Nephron progenitor cell (in vitro differentiated cells): ENCODE measurements at regions not wholly inside any gene's neighbourhood (a gene's known extent, or its start where the extent isn't known, plus 50 kb on each side); places are given as distances from the start of the nearest gene placed in this dataset.

ENCODE experiments used
- DNase-seq: peaks from one replicate; pipeline ENCODE4 v3.0.0; 2021
- H3K27ac Mint-ChIP-seq: 2 replicates; pipeline ENCODE4 v1.8.0; 2021; ENCODE audit warnings: mild to moderate bottlenecking, moderate library complexity, mixed read lengths
- H3K27me3 Mint-ChIP-seq: 2 replicates; pipeline ENCODE4 v1.8.0; 2021; ENCODE audit warnings: mild to moderate bottlenecking, low read depth, mixed read lengths; ENCODE audit not compliant: poor library complexity
- H3K36me3 Mint-ChIP-seq: 2 replicates; pipeline ENCODE4 v1.8.0; 2021; ENCODE audit warnings: low read depth, mixed read lengths
- H3K4me1 Mint-ChIP-seq: 2 replicates; pipeline ENCODE4 v1.8.0; 2021; ENCODE audit warnings: mixed read lengths
- H3K4me3 Mint-ChIP-seq: 2 replicates; pipeline ENCODE4 v1.8.0; 2021; ENCODE audit warnings: mild to moderate bottlenecking, moderate library complexity, mixed read lengths
- H3K9me3 Mint-ChIP-seq: 2 replicates; pipeline ENCODE4 v1.8.0; 2021; ENCODE audit warnings: mild to moderate bottlenecking, moderate library complexity, mixed read lengths
- CTCF ChIP-seq: fragments of 200-600 bp; sonication (generic); IDR thresholded peaks from 2 replicates; pipeline ENCODE4 v1.5.0; 2021; ENCODE audit warnings: antibody characterized with exemption

GRCh38 chr12:126389961-126390360 lies 1324.7 kb downstream of the AACS start:
- Mint-ChIP-seq H3K27me3 (no peaks in the 10 kb centered on the region), H3K9me3 (no peaks in the 10 kb centered on the region), H3K4me1 (peaks cover 11% of the 10 kb centered on the region), H3K36me3 (no peaks in the 10 kb centered on the region), H3K4me3 (no peak overlapping the region), H3K27ac (peak overlapping the region; percentile 78)
- TF ChIP-seq CTCF: no peak
- DNase-seq: no peak

DNA sequence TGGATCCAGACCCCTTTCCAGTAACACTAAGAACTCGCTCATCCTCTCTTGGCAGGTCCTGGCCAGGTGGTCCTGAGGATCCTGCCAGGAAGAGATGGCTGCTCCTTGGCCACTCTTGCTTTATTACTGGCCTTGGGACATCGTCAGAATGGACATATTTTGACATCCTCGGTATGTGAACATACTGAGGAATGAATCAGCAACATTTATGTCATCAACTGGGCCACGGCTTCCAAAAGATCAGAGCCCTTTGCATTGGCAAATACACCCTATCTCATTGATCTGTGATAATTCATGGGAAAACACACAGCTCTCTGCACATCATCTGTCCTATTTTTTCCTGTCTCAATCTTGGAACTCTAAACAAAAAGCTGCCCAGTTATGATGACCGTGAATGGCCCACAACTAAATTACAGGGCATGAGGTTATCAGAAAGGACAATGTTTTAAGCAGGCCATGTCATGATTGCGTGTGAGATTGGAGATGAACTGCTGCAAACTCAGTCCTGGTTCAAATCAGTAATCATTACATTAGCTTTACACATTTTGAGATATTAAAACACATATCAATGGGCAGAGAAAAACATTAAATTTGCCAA lies 1325.8 kb downstream of the AACS start:
- H3K9me3 Mint-ChIP-seq: peaks cover 4% of the 10 kb centered on the region

DNA sequence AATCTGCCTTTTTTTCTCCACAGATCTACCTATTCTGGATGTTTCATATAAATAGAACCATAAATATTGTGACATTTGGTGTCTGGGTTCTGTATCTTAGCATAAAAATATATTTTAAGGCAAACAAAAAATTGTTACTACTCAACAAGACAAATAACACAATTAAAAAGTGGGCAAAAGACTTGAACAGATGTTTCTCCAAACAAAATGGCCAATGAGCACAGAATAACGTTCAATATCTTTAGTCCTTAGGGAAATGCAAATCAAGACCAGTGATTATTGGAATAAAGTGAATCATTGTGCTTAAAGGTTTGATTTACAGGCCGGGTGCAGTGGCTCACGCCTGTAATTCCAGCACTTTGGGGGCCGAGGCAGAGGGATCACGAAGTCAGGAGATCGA lies 1331.3 kb downstream of the AACS start:
- TF ChIP-seq CTCF: no peak
- Mint-ChIP-seq H3K27me3 (no peaks in the 10 kb centered on the region), H3K36me3 (no peaks in the 10 kb centered on the region), H3K4me1 (no peaks in the 10 kb centered on the region), H3K9me3 (peaks cover 38% of the 10 kb centered on the region), H3K27ac (no peak overlapping the region), H3K4me3 (no peak overlapping the region)
- DNase-seq: no peak

More for the DNA sequence above, 1325.8 kb downstream of the AACS start:
- no peak overlapping the region for H3K27ac Mint-ChIP-seq
- no peak for TF ChIP-seq CTCF
- H3K36me3 Mint-ChIP-seq: no peaks in the 10 kb centered on the region
- no peaks in the 10 kb centered on the region for H3K27me3 Mint-ChIP-seq
- H3K4me3 Mint-ChIP-seq: no peak overlapping the region
- no peak for DNase-seq
- peaks cover 11% of the 10 kb centered on the region for H3K4me1 Mint-ChIP-seq

DNA sequence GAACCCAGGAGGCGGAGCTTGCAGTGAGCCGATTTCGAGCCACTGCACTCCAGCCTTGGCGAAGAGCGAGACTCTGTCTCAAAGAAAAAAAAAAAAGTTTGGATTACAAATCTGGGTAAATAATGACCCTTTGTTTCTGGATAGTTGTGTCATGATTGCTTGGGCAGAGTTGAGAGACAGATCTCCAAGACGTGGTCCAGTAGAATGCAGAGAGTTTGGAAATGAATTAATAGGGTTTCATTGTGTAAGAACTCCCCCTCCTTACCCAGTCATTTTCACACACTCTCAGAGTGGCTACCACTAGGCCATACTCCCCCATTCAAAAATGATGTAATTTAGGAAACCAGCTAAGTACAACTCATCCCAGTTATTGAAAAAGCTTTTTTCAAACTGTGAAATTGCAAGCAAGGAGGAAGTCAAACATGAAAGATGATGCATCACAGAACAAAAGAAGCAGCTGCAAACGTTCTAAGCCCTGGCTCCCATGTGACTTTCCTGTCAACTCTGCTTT lies 1331.9 kb downstream of the AACS start:
- no peak overlapping the region for H3K4me3 Mint-ChIP-seq
- H3K9me3 Mint-ChIP-seq: peaks cover 38% of the 10 kb centered on the region
- no peak overlapping the region for H3K27ac Mint-ChIP-seq
- no peaks in the 10 kb centered on the region for H3K36me3 Mint-ChIP-seq
- H3K27me3 Mint-ChIP-seq: no peaks in the 10 kb centered on the region
- no peaks in the 10 kb centered on the region for H3K4me1 Mint-ChIP-seq
- TF ChIP-seq CTCF: no peak
- no peak for DNase-seq

- peaks cover 38% of the 10 kb centered on the region for H3K9me3 Mint-ChIP-seq
- H3K4me1 Mint-ChIP-seq: no peaks in the 10 kb centered on the region
- H3K27ac Mint-ChIP-seq: no peak overlapping the region
- DNase-seq: no peak
- H3K36me3 Mint-ChIP-seq: no peaks in the 10 kb centered on the region
- no peaks in the 10 kb centered on the region for H3K27me3 Mint-ChIP-seq
- no peak overlapping the region for H3K4me3 Mint-ChIP-seq
- no peak for TF ChIP-seq CTCF
Observed at GRCh38 chr12:126397660-126398059, 1332.4 kb downstream of the AACS start.

- TF ChIP-seq CTCF: no peak
- H3K9me3 Mint-ChIP-seq: peaks cover 34% of the 10 kb centered on the region
- peaks cover 2% of the 10 kb centered on the region for H3K27me3 Mint-ChIP-seq
- H3K4me1 Mint-ChIP-seq: no peaks in the 10 kb centered on the region
- no peak overlapping the region for H3K4me3 Mint-ChIP-seq
- H3K27ac Mint-ChIP-seq: no peak overlapping the region
- DNase-seq: no peak
- no peaks in the 10 kb centered on the region for H3K36me3 Mint-ChIP-seq
Observed at GRCh38 chr12:126400831-126401230, 1335.6 kb downstream of the AACS start.
